Thyroid gland (tissue), 1 donor: ENCODE measurements at regions not wholly inside any gene's neighbourhood (a gene's known extent, or its start where the extent isn't known, plus 50 kb on each side); places are given as distances from the start of the nearest gene placed in this dataset. TPM values are rescaled to one million over a fixed set of nuclear protein-coding genes. Genes with fewer than 3 reads are reported as not detected.

ENCODE experiments used
- small RNA-seq: library from RNA; depleted of rRNA; stranded (forward); fragments of <200 nt; gene quantifications from one replicate; pipeline ENCODE3, GENCODE V24; 2016

Small RNAs in the stretch of these regions (small RNA-seq; reads per million reads assigned to genes)
- not detected for gene AC092266.1
- gene RF00019: not detected
